Panc1 (cell line): ENCODE measurements at regions not wholly inside any gene's neighbourhood (a gene's known extent, or its start where the extent isn't known, plus 50 kb on each side); places are given as distances from the start of the nearest gene placed in this dataset.

Source experiments
- POLR2AphosphoS5 ChIP-seq: IDR thresholded peaks from 2 replicates; pipeline ENCODE4 v1.6.1; 2012; ENCODE audit warnings: mild to moderate bottlenecking, low read depth, low read length, moderate library complexity
- SIN3A ChIP-seq: IDR thresholded peaks from 2 replicates; pipeline ENCODE4 v1.6.1; 2012; ENCODE audit warnings: low read depth, mild to moderate bottlenecking, low read length, moderate library complexity, borderline replicate concordance; ENCODE audit not compliant: insufficient read depth
- TCF7L2 ChIP-seq: IDR thresholded peaks from 2 replicates; pipeline ENCODE4 v1.6.1; 2011; ENCODE audit warnings: mild to moderate bottlenecking, low read depth, low read length, inconsistent platforms
- TF ChIP-seq, protein P1 (sequence below): fragments of 450-650 bp; IDR thresholded peaks from 2 replicates; pipeline ENCODE4 v1.5.1; 2017; ENCODE audit warnings: mild to moderate bottlenecking
- TF ChIP-seq, protein P2 (sequence below), 2 experiments: IDR thresholded peaks; 2 replicates each; pipeline ENCODE4 v1.6.1; 2011 to 2012; ENCODE audit warnings: low read depth in 2 of 2, control low read depth in 1 of 2, low read length in 1 of 2, mild to moderate bottlenecking in 1 of 2, moderate library complexity in 1 of 2; ENCODE audit not compliant: insufficient read depth in 1 of 2

GRCh38 chr11:119805663-119806062 lies 76.7 kb upstream of the NECTIN1 start:
- TF ChIP-seq, protein P1, sequence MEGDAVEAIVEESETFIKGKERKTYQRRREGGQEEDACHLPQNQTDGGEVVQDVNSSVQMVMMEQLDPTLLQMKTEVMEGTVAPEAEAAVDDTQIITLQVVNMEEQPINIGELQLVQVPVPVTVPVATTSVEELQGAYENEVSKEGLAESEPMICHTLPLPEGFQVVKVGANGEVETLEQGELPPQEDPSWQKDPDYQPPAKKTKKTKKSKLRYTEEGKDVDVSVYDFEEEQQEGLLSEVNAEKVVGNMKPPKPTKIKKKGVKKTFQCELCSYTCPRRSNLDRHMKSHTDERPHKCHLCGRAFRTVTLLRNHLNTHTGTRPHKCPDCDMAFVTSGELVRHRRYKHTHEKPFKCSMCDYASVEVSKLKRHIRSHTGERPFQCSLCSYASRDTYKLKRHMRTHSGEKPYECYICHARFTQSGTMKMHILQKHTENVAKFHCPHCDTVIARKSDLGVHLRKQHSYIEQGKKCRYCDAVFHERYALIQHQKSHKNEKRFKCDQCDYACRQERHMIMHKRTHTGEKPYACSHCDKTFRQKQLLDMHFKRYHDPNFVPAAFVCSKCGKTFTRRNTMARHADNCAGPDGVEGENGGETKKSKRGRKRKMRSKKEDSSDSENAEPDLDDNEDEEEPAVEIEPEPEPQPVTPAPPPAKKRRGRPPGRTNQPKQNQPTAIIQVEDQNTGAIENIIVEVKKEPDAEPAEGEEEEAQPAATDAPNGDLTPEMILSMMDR, result no peak
- TF ChIP-seq POLR2AphosphoS5 (no peak), SIN3A (no peak), TCF7L2 (no peak)
- TF ChIP-seq, protein P2, sequence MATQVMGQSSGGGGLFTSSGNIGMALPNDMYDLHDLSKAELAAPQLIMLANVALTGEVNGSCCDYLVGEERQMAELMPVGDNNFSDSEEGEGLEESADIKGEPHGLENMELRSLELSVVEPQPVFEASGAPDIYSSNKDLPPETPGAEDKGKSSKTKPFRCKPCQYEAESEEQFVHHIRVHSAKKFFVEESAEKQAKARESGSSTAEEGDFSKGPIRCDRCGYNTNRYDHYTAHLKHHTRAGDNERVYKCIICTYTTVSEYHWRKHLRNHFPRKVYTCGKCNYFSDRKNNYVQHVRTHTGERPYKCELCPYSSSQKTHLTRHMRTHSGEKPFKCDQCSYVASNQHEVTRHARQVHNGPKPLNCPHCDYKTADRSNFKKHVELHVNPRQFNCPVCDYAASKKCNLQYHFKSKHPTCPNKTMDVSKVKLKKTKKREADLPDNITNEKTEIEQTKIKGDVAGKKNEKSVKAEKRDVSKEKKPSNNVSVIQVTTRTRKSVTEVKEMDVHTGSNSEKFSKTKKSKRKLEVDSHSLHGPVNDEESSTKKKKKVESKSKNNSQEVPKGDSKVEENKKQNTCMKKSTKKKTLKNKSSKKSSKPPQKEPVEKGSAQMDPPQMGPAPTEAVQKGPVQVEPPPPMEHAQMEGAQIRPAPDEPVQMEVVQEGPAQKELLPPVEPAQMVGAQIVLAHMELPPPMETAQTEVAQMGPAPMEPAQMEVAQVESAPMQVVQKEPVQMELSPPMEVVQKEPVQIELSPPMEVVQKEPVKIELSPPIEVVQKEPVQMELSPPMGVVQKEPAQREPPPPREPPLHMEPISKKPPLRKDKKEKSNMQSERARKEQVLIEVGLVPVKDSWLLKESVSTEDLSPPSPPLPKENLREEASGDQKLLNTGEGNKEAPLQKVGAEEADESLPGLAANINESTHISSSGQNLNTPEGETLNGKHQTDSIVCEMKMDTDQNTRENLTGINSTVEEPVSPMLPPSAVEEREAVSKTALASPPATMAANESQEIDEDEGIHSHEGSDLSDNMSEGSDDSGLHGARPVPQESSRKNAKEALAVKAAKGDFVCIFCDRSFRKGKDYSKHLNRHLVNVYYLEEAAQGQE (IDR thresholded peaks at IDR 0.05; ENCODE audit: insufficient read depth in 1 of 2, low read depth in 2 of 2, low read length in 1 of 2), result no peak
